GM12878 (cell line): ENCODE measurements at regions not wholly inside any gene's neighbourhood (a gene's known extent, or its start where the extent isn't known, plus 50 kb on each side); places are given as distances from the start of the nearest gene placed in this dataset.

Experiments
- ATAC-seq: fragments of 200-7000 bp; cut with Tn5 transposase; 3 replicates; pipeline ENCODE4 v1.9.1; 2020; ENCODE audit warnings: mild to moderate bottlenecking, moderate library complexity
- BruUV-seq: library from RNA; stranded (reverse); fragments of 400-500 nt; replicated peaks from 2 replicates; lab custom pipeline; 2021; lab: Mats Ljungman, UMichigan
- CTCF ChIA-PET: fragments of 300-600 bp; sonication (Branson Sonifier 250); formaldehyde crosslinking; extraction: SDS; loops from one replicate; lab custom pipeline; 2021; ENCODE audit warnings: inconsistent platforms; lab: Yijun Ruan, JAX
- POLR2A ChIA-PET: fragments of 350-600 bp; formaldehyde crosslinking; extraction: SDS; loops from one replicate; lab custom pipeline; 2021; ENCODE audit warnings: inconsistent platforms; lab: Charles Lee
- RAD21 ChIA-PET: fragments of 300-600 bp; sonication (Branson Sonifier 250); formaldehyde crosslinking; loops from one replicate; lab custom pipeline; 2023; ENCODE audit warnings: antibody characterized with exemption; ENCODE audit not compliant: unreplicated experiment; lab: Charles Lee
- SMC1A ChIA-PET: fragments of 300-600 bp; sonication (Branson Sonifier 250); formaldehyde crosslinking; loops from one replicate; lab custom pipeline; 2023; ENCODE audit not compliant: unreplicated experiment, uncharacterized antibody; lab: Charles Lee
- DNase-seq: peaks from one replicate; pipeline ENCODE4 v3.0.0-alpha.2; 2011; ENCODE audit warnings: low read depth, low spot score
- FAIRE-seq: peaks from 3 replicates; lab custom pipeline; 2011; peaks lifted over from hg19 to GRCh38; lab: Jason Lieb, UNC
- H2AFZ ChIP-seq: 2 replicates; pipeline ENCODE4 v1.6.0; 2011; ENCODE audit warnings: low read depth, low read length, control low read depth; ENCODE audit not compliant: control insufficient read depth
- H3K27ac ChIP-seq: 2 replicates; pipeline ENCODE4 v1.5.1; 2011; ENCODE audit warnings: control low read depth; ENCODE audit not compliant: control insufficient read depth, insufficient read depth
- H3K27me3 ChIP-seq, 2 experiments: replicated peaks in 1 of 2; 2 replicates each; pipeline versions ENCODE4 v1.6.0 to v1.6.1; 2011; ENCODE audit warnings: low read length in 1 of 2; ENCODE audit not compliant: control insufficient read depth in 2 of 2, insufficient read depth in 2 of 2
- H3K36me3 ChIP-seq, 2 experiments: 2 replicates each; pipeline ENCODE4 v1.5.1; 2011; ENCODE audit warnings: low read length in 1 of 2; ENCODE audit not compliant: control insufficient read depth in 2 of 2, insufficient read depth in 2 of 2
- H3K4me1 ChIP-seq: 2 replicates; pipeline ENCODE4 v1.6.1; 2011; ENCODE audit warnings: mild to moderate bottlenecking, low read length, moderate library complexity, mixed read lengths; ENCODE audit not compliant: control insufficient read depth, insufficient read depth
- H3K4me2 ChIP-seq: 2 replicates; pipeline ENCODE4 v1.6.0; 2011; ENCODE audit warnings: control low read depth; ENCODE audit not compliant: control insufficient read depth, insufficient read depth
- H3K4me3 ChIP-seq: fragments of 200-600 bp; sonication (generic); 2 replicates; pipeline ENCODE4 v1.5.1; 2016
- H3K79me2 ChIP-seq: 2 replicates; pipeline ENCODE4 v1.6.0; 2011; ENCODE audit warnings: low read length; ENCODE audit not compliant: control insufficient read depth, insufficient read depth
- H3K9ac ChIP-seq: 2 replicates; pipeline ENCODE4 v1.8.0; 2011; ENCODE audit warnings: low read length, control low read depth, mixed read lengths; ENCODE audit not compliant: control insufficient read depth, insufficient read depth
- H3K9me3 ChIP-seq: replicated peaks from 3 replicates; pipeline ENCODE4 v1.5.1; 2011; ENCODE audit warnings: mild to moderate bottlenecking, low read length; ENCODE audit not compliant: control insufficient read depth, insufficient read depth
- H4K20me1 ChIP-seq: 2 replicates; pipeline ENCODE4 v1.6.0; 2011; ENCODE audit not compliant: control insufficient read depth, insufficient read depth
- CUX1 ChIP-seq: IDR thresholded peaks from 2 replicates; pipeline ENCODE4 v1.6.1; 2012; ENCODE audit warnings: improper control_type of control experiment, low read depth, low read length; ENCODE audit not compliant: insufficient replicate concordance
- EGR1 ChIP-seq, 2 experiments: IDR thresholded peaks; 1 replicate in 1 of 2; 2 replicates in 1 of 2; pipeline ENCODE4 v1.6.1; 2011 to 2012; ENCODE audit warnings: low read depth in 2 of 2, low read length in 2 of 2, borderline replicate concordance in 1 of 2, mild to moderate bottlenecking in 1 of 2, moderate library complexity in 1 of 2
- HSF1 ChIP-seq: fragments of 150-350 bp; IDR thresholded peaks from 2 replicates; pipeline ENCODE4 v1.6.1; 2014; ENCODE audit warnings: mild to moderate bottlenecking, low read depth, low read length
- MLLT1 ChIP-seq: fragments of 450-650 bp; IDR thresholded peaks from 2 replicates; pipeline ENCODE4 v1.6.1; 2016; ENCODE audit warnings: mild to moderate bottlenecking
- NFIC ChIP-seq: IDR thresholded peaks from 2 replicates; pipeline ENCODE4 v1.6.1; 2012; ENCODE audit warnings: low read depth, mild to moderate bottlenecking, inconsistent platforms, low read length, moderate library complexity
- PAX5 ChIP-seq: IDR thresholded peaks from 2 replicates; pipeline ENCODE4 v1.6.1; 2011; ENCODE audit warnings: low read depth, low read length, borderline replicate concordance
- PBX3 ChIP-seq: IDR thresholded peaks from 2 replicates; pipeline ENCODE4 v1.6.1; 2011; ENCODE audit warnings: mild to moderate bottlenecking, low read depth, low read length, moderate library complexity; ENCODE audit not compliant: insufficient replicate concordance
- POLR2A ChIP-seq: IDR thresholded peaks from 2 replicates; pipeline ENCODE4 v1.6.1; 2011; ENCODE audit warnings: low read depth, mild to moderate bottlenecking, low read length
- POLR2AphosphoS5 ChIP-seq: IDR thresholded peaks from 2 replicates; pipeline ENCODE4 v1.6.1; 2011; ENCODE audit warnings: mild to moderate bottlenecking, low read length, inconsistent platforms
- RFX5 ChIP-seq: IDR thresholded peaks from 2 replicates; pipeline ENCODE4 v1.6.1; 2011; ENCODE audit warnings: low read depth, low read length, improper control_type of control experiment
- SUZ12 ChIP-seq: fragments of 200-600 bp; sonication (generic); IDR thresholded peaks from one replicate; pipeline ENCODE4 v1.6.1; 2018; ENCODE audit warnings: antibody characterized with exemption, mild to moderate bottlenecking; ENCODE audit not compliant: unreplicated experiment
- TCF12 ChIP-seq: IDR thresholded peaks from 2 replicates; pipeline ENCODE4 v1.6.1; 2011; ENCODE audit warnings: low read depth, mild to moderate bottlenecking, low read length
- ZNF24 ChIP-seq: fragments of 450-650 bp; IDR thresholded peaks from 2 replicates; pipeline ENCODE4 v1.6.1; 2017; ENCODE audit warnings: antibody characterized with exemption, mild to moderate bottlenecking
- ZZZ3 ChIP-seq: IDR thresholded peaks from 2 replicates; pipeline ENCODE4 v1.6.1; 2011; ENCODE audit warnings: low read depth; ENCODE audit not compliant: control insufficient read depth, insufficient read length
- WGBS: methylation state at CpG from one replicate; pipeline ENCODE4 v1.1.6; 2016; ENCODE audit warnings: low lambda C conversion rate; ENCODE audit not compliant: insufficient replicate concordance, insufficient coverage; ENCODE audit errors: missing lambda C conversion rate; 5-methylcytosine and 5-hydroxymethylcytosine counted together
- in situ Hi-C: fragments of 300-500 bp; cut with MboI; formaldehyde crosslinking; loops from 9 replicates; pipeline ENCODE4 v1.14.3; 2018; ENCODE audit warnings: mixed read lengths
- intact Hi-C: fragments of 100-400 bp; cut with micrococcal nuclease; formaldehyde crosslinking; loops from one replicate; pipeline ENCODE4 v1.14.2; 2022; ENCODE audit not compliant: unreplicated experiment

GRCh38 chr4:56757821-56758411 is 63.6 kb downstream of the SPINK2 start:
- ChIA-PET SMC1A (interaction anchor here (0.6 to 1.7 kb wide), 4 partner anchors 9 to 574 kb away, joined by 3 to 6 read pairs (median 4); no protein-coding TSS in a partner anchor), CTCF (interaction anchor here (1.2 to 2.6 kb wide), 2 partner anchors 42 to 79 kb away, joined by 6 to 9 read pairs; no protein-coding TSS in a partner anchor), POLR2A (no interaction called here), RAD21 (interaction anchor here (0.7 to 1.8 kb wide), 4 partner anchors 41 to 221 kb away, joined by 3 to 8 read pairs (median 4); partner anchors contain the start of gene POLR2B)
- Histone ChIP-seq H3K36me3 (no peaks in the 10 kb centered on the region), H3K79me2 (no peaks in the 10 kb centered on the region), H3K4me2 (peak overlapping the region; percentile 92), H3K4me1 (peaks cover 30% of the 10 kb centered on the region), H4K20me1 (no peaks in the 10 kb centered on the region), H3K9ac (peak overlapping the region; percentile 72), H3K4me3 (peak overlapping the region; percentile 52; the same call in 1 of the 2 replicates), H3K27ac (peak overlapping the region; percentile 95), H2AFZ (peak overlapping the region; percentile 92), H3K27me3 (no peaks in the 10 kb centered on the region), H3K9me3 (no peaks in the 10 kb centered on the region; the same call in 2 of the 3 replicates)
- 1% methylated on average over 6 of the region's 6 CpGs for WGBS
- FAIRE-seq, result peak; percentile 86
- DNase-seq, result peak; percentile 82
- peak; percentile 95 for ATAC-seq
- in situ Hi-C loops, result no loop called here
- BruUV-seq, result no TSS peak
- intact Hi-C loops, result no loop called here
- TF ChIP-seq POLR2AphosphoS5, result peak; percentile 34; the same call in 1 of the 2 replicates
- TF ChIP-seq HSF1, result no peak
- no peak for TF ChIP-seq ZNF24
- TF ChIP-seq NFIC, result peak; percentile 87
- peak in 1 of 2 experiments; percentile 56; a peak in 2 of 3 replicates for TF ChIP-seq EGR1 (IDR thresholded peaks at IDR 0.05; ENCODE audit: borderline replicate concordance in 1 of 2, low read depth in 2 of 2, low read length in 2 of 2)
- no peak for TF ChIP-seq MLLT1
- no peak for TF ChIP-seq SUZ12
- no peak for TF ChIP-seq PBX3
- no peak for TF ChIP-seq TCF12
- no peak for TF ChIP-seq ZZZ3
- no peak; the same call in 1 of the 2 replicates for TF ChIP-seq PAX5
- TF ChIP-seq CUX1, result no peak
- TF ChIP-seq RFX5, result no peak
- TF ChIP-seq POLR2A, result peak; percentile 72
